GM13976 (cell line): ENCODE measurements at regions not wholly inside any gene's neighbourhood (a gene's known extent, or its start where the extent isn't known, plus 50 kb on each side); places are given as distances from the start of the nearest gene placed in this dataset.

Source experiments
- DNase-seq: peaks from one replicate; pipeline ENCODE4 v3.0.0; 2012; ENCODE audit warnings: low spot score
- in situ Hi-C: fragments of 300-500 bp; cut with MboI; formaldehyde crosslinking; loops from one replicate; pipeline ENCODE4 v1.12.0; 2022; ENCODE audit warnings: low sequenced_read_pairs, mixed read lengths, inconsistent platforms; ENCODE audit not compliant: unreplicated experiment
- TF ChIP-seq, protein P1 (sequence below): IDR thresholded peaks from 2 replicates; pipeline ENCODE4 v1.5.1; 2012; ENCODE audit warnings: borderline replicate concordance, mild to moderate bottlenecking; ENCODE audit not compliant: insufficient read depth; ENCODE audit errors: extremely low read depth, missing control alignments, control extremely low read depth

GRCh38 chr3:165892565-165892964 is 55.3 kb upstream of the BCHE start:
- no peak for DNase-seq
- TF ChIP-seq, protein P1, sequence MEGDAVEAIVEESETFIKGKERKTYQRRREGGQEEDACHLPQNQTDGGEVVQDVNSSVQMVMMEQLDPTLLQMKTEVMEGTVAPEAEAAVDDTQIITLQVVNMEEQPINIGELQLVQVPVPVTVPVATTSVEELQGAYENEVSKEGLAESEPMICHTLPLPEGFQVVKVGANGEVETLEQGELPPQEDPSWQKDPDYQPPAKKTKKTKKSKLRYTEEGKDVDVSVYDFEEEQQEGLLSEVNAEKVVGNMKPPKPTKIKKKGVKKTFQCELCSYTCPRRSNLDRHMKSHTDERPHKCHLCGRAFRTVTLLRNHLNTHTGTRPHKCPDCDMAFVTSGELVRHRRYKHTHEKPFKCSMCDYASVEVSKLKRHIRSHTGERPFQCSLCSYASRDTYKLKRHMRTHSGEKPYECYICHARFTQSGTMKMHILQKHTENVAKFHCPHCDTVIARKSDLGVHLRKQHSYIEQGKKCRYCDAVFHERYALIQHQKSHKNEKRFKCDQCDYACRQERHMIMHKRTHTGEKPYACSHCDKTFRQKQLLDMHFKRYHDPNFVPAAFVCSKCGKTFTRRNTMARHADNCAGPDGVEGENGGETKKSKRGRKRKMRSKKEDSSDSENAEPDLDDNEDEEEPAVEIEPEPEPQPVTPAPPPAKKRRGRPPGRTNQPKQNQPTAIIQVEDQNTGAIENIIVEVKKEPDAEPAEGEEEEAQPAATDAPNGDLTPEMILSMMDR: no peak
- in situ Hi-C loops: no loop called here
